ENCODE measurements at regions not wholly inside any gene's neighbourhood (a gene's known extent, or its start where the extent isn't known, plus 50 kb on each side); places are given as distances from the start of the nearest gene placed in this dataset.

GRCh38 chr1:19013826-19014548 is 57.5 kb upstream of the IFFO2 start:
- Histone ChIP-seq H3K4me3 (ENCODE audit: low read depth, low read length) (no peak overlapping the region), H3K36me3 (ENCODE audit: control insufficient read depth, insufficient read depth, low read length) (no peaks in the 10 kb centered on the region), H3K27me3 (ENCODE audit: control insufficient read depth, insufficient read depth, low read length) (no peaks in the 10 kb centered on the region)
- FAIRE-seq (no peak), DNase-seq (ENCODE audit: low read depth) (no peak)
- TF ChIP-seq CTCF (IDR thresholded peaks at IDR 0.05; ENCODE audit: insufficient read depth, low read length, severe bottlenecking) = no peak

GRCh38 chr1:19011845-19012231 is 55.4 kb upstream of the IFFO2 start:
- DNase-seq (ENCODE audit: low read depth) (peak; percentile 36), FAIRE-seq (no peak)
- H3K27me3 ChIP-seq (ENCODE audit: control insufficient read depth, insufficient read depth, low read length) = no peaks in the 10 kb centered on the region
- H3K4me3 ChIP-seq (ENCODE audit: low read depth, low read length) = no peak overlapping the region
- no peak for TF ChIP-seq CTCF (IDR thresholded peaks at IDR 0.05; ENCODE audit: insufficient read depth, low read length, severe bottlenecking)
- H3K36me3 ChIP-seq (ENCODE audit: control insufficient read depth, insufficient read depth, low read length) = no peaks in the 10 kb centered on the region

- H3K27me3 ChIP-seq (ENCODE audit: control insufficient read depth, insufficient read depth, low read length) = no peaks in the 10 kb centered on the region
- no peaks in the 10 kb centered on the region for H3K36me3 ChIP-seq (ENCODE audit: control insufficient read depth, insufficient read depth, low read length)
- peak; percentile 92 for FAIRE-seq
- H3K4me3 ChIP-seq (ENCODE audit: low read depth, low read length) = no peak overlapping the region
- TF ChIP-seq CTCF (IDR thresholded peaks at IDR 0.05; ENCODE audit: insufficient read depth, low read length, severe bottlenecking) = no peak
- DNase-seq (ENCODE audit: low read depth) = peak; percentile 98
Observed at GRCh38 chr1:19010995-19011844, 54.7 kb upstream of the IFFO2 start.

- no peak overlapping the region for H3K4me3 ChIP-seq (ENCODE audit: low read depth, low read length)
- TF ChIP-seq CTCF (IDR thresholded peaks at IDR 0.05; ENCODE audit: insufficient read depth, low read length, severe bottlenecking) = no peak
- FAIRE-seq = no peak
- H3K36me3 ChIP-seq (ENCODE audit: control insufficient read depth, insufficient read depth, low read length) = no peaks in the 10 kb centered on the region
- no peaks in the 10 kb centered on the region for H3K27me3 ChIP-seq (ENCODE audit: control insufficient read depth, insufficient read depth, low read length)
- no peak for DNase-seq (ENCODE audit: low read depth)
Observed at GRCh38 chr1:19010503-19010902, 54.0 kb upstream of the IFFO2 start.

- TF ChIP-seq CTCF (IDR thresholded peaks at IDR 0.05; ENCODE audit: insufficient read depth, low read length, severe bottlenecking) = no peak
- DNase-seq (ENCODE audit: low read depth) (peak; percentile 86), FAIRE-seq (peak; percentile 18)
- no peak overlapping the region for H3K4me3 ChIP-seq (ENCODE audit: low read depth, low read length)
- no peaks in the 10 kb centered on the region for H3K27me3 ChIP-seq (ENCODE audit: control insufficient read depth, insufficient read depth, low read length)
- no peaks in the 10 kb centered on the region for H3K36me3 ChIP-seq (ENCODE audit: control insufficient read depth, insufficient read depth, low read length)
Observed at GRCh38 chr1:19009882-19010321, 53.4 kb upstream of the IFFO2 start.

All from bronchial epithelial cell (primary cell).